Non-pigmented ciliary epithelial cell (primary cell): ENCODE measurements at regions not wholly inside any gene's neighbourhood (a gene's known extent, or its start where the extent isn't known, plus 50 kb on each side); places are given as distances from the start of the nearest gene placed in this dataset.
A peak's percentile ranks its signal among the peaks of the same experiment; 100 is the strongest.

Source experiments
- DNase-seq: peaks from one replicate; pipeline ENCODE4 v3.0.0-alpha.2; 2010; ENCODE audit warnings: low read depth

DNA sequence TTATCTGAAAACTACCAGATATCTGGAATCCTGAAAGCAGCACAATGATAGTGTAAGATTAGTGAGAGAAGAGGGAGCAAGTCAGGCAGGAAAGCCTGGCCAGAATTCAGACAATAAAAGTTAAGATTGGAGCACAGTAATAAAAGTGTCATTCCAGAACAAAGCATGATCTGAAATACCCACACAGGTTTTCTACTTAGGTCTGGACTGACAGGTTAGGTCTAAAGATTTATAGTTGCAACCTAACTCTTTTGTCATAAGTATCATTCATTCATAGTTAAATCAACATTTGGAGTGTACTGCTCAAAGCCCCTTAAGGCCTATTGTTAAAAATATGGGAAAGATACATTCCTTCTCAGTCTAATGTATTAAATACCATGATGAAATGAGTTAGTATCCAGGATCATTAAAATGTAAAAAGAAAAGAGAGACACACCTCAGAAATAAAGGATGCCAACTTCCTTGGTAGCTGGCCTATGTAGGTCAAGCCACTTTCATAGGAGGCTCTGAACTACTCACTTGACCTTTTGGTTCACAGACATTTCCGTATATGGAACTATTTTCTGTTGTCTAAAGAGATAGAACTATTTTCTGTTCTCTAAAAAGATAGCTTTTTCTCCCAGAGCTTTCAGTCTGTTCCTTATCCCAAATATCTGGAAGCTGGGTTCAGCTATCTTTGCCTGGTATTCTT is 105.2 kb downstream of the FAS start:
- DNase-seq: no peak

DNA sequence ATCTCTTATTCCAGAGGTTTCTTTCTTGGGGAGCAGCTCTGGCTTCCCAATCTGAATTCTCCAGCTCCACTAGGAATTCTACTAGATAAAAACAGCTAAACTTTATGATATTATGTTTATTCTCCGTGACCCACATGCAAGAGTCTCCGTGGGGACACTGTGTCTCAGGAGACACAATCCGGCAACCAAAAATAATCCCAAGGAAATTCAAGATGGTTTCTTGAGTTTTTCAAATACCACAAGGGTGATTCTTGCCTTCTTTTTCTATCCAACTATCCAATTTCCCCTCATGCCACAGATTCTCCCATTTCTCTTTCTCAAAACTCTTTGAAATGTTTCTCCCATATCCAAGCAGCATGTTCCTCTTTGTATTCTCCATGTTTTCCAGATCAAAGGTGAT is 103.1 kb downstream of the FAS start:
- no peak for DNase-seq

DNA sequence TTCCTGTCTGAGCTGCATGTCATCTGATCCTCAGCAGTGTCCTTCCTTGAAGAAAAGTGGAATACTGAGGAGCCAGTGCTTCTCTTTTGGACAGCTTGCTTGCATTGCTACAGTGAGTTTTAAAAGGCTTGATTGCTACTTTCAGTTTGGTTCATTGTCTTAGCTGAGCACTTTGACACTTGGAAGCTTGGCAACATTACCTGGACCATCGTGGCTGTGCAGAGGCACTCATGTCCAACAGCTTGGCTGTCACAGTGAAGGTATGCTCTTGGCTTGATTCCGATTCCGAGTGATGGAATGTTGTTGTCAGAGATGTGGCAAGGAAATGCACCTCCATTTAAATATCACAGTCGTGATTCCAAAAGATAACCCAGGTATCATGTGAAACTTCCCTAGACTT is 102.4 kb downstream of the FAS start:
- DNase-seq: no peak

DNA sequence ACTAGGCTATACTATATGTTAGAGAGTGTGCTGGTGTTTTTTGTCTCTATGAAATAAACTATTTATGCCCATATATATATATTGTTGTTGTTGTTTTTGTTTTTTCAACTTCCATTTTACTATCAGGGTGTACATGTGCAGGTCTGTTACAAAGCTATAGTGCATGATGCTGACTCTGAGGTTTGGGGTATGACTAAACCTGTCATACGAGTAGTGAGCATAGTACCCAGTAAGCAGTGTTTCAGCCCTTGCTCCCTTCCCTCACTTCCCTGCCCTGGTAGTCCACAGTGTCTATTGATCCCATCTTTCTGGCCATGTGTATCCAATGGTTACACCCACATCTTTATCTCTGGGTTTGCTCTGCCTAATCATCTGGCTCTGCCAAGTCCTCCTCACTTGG is 101.8 kb downstream of the FAS start:
- DNase-seq: no peak

DNA sequence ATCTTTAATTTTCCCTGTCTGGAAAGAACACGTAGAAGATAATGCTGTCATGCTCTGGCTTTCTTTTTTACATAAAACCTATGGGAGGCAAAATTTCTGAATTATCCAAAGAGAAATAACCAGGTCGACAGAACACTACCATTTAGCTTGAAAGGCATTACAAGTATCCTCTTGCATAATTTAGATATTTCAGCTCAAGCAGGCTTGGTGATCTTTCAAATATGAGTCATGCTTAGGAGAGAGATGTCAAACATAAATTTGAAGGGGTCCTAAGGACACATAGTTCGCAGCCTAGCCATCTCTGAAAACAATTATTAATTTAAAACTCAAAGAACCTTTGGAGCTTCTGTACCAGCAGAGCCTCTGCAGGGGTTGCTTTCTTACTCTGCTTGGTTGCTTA is 100.9 kb downstream of the FAS start:
- no peak for DNase-seq

DNA sequence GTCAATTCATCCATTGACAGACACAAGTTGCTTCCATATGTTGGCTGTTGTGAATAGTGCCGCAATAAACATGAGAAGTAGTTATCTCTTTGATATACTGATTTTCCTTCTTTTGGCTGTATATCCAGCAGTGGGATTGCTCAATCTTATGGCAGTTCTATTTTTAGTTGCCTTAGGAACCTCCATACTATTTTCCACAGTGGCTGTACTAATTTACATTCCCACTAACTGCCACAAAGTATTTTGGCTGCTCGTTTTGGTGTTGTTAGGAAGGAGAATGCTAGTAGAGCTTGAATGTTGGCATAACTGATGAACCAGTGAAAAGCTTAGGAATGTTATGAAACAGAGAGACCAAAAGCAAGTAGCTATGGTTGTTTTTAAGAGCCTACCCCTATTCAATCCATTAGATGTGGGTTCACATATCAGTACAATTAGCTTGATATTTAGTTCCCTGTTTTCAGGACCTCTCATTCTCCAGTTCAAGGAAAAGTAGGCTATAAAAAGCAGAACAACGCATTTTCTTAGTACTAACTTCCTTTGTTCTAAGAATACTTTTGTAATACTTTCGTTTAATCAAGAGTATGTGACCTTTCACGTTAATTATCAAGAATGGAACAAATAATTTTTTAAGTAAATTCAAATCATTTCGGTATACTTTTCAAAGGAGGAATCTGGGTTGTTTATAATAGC is 100.3 kb downstream of the FAS start:
- DNase-seq: no peak

DNA sequence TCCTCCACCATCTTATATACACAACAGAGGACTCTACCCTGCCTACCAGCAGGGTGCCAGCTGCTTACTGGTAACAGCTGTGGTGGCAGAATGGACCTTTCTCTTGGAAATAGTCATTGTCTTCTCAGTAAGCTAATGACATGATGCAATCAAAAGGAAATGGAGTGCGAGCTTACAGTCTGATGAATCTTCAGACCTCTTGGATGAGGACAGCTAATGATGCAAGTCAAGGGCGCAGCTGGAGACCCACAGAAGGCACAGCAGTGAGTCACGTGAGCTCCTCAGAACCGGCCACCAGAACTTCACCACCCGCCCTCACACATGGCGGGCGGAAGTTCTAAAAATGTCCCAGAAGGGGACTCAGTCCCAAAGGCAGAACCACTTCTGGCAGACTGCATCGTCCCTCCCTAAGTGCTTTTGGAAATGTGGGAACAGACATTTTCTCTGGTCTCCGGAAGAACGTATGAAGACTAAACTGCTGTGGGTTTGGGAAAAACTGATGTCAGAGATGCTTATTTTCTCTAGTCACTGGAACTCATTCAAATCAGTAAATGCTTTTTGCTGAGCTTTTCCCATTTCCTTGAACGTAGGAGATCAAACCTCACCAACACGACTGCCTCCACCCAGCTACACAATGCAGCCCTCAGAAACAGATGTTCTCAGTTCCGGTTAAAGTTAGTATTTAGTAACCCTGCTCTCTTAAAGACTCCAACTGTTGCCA is 96.4 kb downstream of the FAS start:
- DNase-seq: peak; percentile 55

DNA sequence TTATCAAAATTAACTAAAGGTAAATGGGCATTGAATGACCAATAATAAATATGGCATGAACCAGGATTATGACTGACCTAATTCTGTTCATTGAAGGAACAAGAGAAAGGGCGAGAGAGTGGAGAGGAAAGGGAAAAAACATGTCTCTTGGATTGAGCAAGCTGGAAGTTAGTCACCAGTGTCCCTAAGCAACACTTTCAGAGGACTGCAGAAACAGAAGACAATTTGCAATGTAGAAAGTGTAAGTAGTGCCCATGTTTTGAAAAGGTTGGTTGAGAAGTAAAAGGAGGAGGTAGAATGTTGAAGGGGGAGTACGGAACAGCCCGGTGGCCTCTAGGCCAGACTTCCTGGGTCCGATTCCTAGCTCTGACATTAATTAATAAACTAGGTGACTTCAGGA is 94.6 kb downstream of the FAS start:
- no peak for DNase-seq

DNA sequence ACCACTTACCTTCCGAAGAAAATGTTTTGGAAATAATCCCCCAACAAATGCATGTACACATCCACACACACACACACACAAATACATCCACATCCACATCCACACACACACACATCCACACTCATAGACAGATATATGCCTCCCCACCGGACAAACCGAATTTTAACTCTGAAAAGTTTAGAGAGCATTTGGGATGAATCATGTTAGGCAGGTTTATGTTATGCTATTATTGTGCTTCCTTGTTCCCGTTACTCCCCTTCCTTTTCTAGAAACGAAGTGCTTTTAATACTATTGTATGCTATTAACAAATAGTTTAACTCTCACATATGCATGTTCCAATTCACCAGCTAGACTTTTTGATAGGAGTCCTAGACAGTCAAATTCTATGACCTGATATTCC is 91.5 kb downstream of the FAS start:
- no peak for DNase-seq

DNA sequence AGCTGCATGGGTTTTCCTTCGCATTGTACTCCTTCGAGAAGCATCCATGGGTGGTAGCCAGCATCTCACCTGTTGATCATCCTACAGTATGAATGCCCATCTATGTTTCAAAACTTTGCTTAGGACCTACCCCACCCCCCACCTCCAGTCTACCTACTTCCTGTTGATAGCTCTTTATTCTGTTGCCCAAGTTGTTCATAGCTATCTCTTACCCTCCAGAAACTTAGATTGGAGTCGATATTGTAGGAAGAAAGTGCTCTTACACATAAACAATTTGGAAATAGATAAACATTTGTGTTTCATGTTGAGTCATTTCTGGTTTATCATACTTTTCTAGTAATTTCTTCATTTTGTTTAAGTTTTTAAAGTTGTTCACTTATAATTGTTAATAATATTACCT is 90.1 kb downstream of the FAS start:
- no peak for DNase-seq

DNA sequence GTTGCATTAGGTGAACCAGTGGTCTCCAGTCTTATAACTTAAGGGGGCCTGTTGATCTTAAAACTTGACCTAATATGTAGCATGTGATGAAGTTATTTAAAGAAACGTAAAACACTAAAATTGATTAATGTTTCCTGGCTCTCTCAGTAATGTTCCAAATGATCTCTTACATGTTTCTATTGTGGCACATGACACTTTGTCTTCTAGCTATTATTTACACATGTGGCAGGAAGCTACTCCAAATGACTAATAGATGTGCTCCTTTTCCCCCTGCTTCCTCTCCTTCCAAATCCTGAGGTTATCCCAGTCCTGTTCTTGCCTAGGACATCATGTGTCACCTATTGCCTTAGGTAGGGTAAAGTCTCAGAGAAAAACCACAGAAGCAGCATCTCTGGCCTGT is 89.4 kb downstream of the FAS start:
- no peak for DNase-seq

DNA sequence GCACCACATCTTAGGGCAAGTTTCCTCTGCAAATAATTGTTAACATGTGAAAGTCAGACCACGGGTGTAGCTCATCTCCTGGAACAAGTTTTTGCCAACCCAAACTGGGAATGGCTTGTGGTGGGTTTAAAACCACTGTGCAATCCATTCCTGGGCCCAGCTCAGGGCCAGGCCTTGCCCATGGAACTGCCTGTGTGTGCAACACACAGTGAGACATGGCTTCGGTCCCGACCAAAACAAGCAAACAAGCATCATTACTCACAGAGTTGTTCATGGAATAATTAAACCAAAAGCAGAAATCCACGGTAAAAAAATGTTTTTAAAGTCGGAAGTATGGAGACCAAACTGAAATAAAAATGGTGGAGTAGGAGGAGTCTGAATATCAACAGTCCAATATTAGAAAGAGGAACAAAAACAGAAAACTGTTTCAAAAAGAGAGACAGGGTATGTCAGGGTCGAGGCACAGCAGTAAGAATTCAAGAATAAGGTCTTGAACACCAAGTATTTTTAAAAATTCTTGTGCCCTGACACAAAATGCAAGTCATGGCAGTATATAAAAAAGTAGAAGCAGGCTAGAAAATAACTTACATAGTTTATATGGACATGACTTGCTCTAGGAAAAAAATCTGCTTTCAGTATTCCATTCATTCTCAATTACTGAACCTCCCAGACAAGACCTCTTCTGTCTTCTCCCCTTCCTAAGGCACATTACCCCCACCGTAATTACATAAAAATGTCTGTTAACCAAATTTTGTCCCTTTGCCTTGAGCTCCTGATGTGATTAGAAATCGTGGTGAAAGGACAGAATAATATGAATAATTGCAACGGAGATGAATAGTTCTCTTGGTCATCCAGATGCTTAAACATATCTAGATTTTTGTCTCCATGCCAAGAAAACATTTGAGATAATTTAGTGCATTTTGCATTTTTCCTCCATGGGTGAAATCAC is 88.4 kb downstream of the FAS start:
- no peak for DNase-seq

DNA sequence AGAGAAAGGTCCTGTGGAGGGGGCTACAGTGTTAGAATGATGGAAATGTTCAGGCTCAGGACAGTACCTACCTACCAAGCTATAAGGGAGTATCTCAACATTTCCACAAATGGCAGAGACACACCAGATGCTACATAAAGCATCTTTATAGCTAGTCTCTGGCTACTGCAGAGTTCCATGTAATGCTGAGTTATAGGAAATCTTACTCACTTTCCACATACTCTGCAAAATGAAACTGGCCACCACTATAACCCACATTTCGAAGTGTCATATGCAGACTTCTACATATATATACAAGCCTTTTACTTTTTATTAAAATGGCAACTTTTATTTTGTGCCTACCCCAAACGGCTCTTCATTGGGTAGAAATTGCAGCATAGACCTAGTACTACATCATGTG is 85.5 kb downstream of the FAS start:
- DNase-seq: no peak

DNA sequence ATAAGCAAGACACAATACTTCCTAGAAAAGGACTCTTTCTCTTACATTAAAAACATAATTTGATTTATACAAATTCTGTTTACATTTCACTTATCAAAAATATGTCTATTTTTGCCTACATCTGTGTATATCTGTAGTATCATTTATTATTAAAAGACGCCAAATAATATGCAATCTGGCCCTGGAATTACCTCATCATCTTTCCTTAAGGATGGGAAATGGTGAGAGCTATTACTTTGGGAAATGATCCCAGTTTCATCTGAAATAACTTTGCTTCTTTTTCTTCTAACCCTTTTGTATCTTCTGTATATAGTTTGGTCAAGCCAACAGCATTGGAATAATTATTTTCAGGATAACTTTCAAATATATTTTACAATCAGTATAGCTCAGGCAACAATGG is 85.0 kb downstream of the FAS start:
- no peak for DNase-seq

DNA sequence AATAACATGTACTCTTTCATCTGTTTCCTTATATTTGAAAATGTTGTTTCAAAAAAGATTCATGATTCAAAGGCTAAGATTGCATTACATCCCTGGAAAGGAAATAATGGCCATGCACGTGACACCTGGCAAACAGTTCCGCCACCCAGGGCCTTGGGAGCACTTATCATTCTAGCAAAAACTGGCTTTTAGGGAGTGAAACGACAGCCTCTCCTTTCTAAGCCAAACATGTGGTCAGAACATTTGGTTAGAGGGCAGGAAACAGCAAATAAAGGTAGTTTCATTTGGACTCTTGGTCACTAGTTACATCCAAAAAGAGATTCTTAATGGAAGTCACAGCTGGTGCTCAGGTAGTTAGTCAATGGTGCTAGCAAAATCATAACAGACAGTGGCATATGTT is 83.5 kb downstream of the FAS start:
- DNase-seq: no peak

DNA sequence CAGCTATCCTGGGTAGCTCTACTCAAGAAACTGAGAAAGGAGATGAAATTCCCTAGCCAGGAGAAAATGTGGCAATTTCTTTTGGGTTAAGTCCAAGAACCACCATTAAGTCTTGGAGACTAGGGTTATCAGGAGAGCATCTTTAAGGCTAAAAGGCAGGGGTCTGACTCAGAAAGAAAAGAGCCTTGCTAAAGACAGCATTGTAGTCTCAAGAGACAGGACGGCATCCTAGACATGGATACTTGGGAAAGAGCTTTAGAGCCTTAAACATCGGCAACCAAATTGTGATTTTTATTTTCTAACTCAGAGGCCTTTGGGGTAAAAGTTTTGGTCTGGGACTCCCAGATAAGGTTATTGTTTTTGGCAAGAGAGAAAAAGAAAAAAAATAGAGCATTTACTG is 83.1 kb downstream of the FAS start:
- DNase-seq: no peak

DNA sequence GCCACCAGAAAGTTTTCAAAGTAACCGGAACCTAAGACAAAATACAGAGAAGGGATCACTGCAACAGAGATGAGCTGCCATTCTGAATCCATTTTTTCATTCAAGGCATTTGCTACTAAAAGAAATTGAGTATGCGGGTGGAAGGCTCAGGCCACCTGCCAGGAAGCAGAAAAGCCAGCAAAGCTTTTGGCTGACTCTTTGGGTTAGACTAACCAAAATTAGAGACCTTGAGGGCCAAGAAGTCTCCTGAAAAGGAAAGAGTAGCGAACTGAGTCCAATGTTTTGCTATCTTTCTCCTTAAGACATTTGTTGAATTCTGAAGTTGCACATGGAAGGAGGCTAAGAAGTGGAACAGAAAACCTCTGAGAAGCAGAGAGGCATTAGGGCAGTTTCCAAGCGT is 79.0 kb downstream of the FAS start:
- DNase-seq: no peak
